ACC112 (cell line): ENCODE measurements at regions not wholly inside any gene's neighbourhood (a gene's known extent, or its start where the extent isn't known, plus 50 kb on each side); places are given as distances from the start of the nearest gene placed in this dataset.
"Not testable (repeated sequence)": the region's sequence is repeated elsewhere in the genome, so short reads cannot be mapped to it uniquely, and the experiment has no call there.

ENCODE experiments used
- H2AFZ ChIP-seq: fragments of 200-600 bp; sonication (generic); one replicate; pipeline ENCODE4 v1.6.0; 2017; ENCODE audit warnings: antibody characterized with exemption, low read length; ENCODE audit not compliant: unreplicated experiment
- H3K27ac ChIP-seq: fragments of 200-600 bp; sonication (generic); 2 replicates; pipeline ENCODE4 v1.5.1; 2014; ENCODE audit warnings: low read depth, mild to moderate bottlenecking, antibody characterized with exemption, low read length, moderate library complexity
- H3K27me3 ChIP-seq: fragments of 200-600 bp; sonication (generic); 2 replicates; pipeline ENCODE4 v1.6.1; 2014; ENCODE audit warnings: mild to moderate bottlenecking, antibody characterized with exemption, low read length, moderate library complexity, mixed read lengths; ENCODE audit not compliant: insufficient read depth
- H3K36me3 ChIP-seq: fragments of 200-600 bp; sonication (generic); 2 replicates; pipeline ENCODE4 v1.6.1; 2016; ENCODE audit warnings: mild to moderate bottlenecking, antibody characterized with exemption, low read length, moderate library complexity, mixed read lengths; ENCODE audit not compliant: insufficient read depth
- H3K4me1 ChIP-seq: fragments of 200-600 bp; sonication (generic); one replicate; pipeline ENCODE4 v1.6.1; 2016; ENCODE audit warnings: low read length, mixed read lengths; ENCODE audit not compliant: insufficient read depth, unreplicated experiment, control insufficient read depth
- H3K4me3 ChIP-seq: fragments of 200-600 bp; sonication (generic); 2 replicates; pipeline ENCODE4 v1.5.1; 2014; ENCODE audit warnings: mild to moderate bottlenecking, low read depth, low read length
- H3K79me2 ChIP-seq: fragments of 200-600 bp; sonication (generic); one replicate; pipeline ENCODE4 v1.6.0; 2016; ENCODE audit warnings: low read length; ENCODE audit not compliant: control insufficient read depth, unreplicated experiment, insufficient read depth

GRCh38 chr14:23877111-23877510, 76.5 kb upstream of the DHRS4 start:
- no peaks in the 10 kb centered on the region for H3K4me1 ChIP-seq
- H3K4me3 ChIP-seq = no peak overlapping the region
- H3K79me2 ChIP-seq = no peaks in the 10 kb centered on the region
- H3K36me3 ChIP-seq = no peaks in the 10 kb centered on the region
- H2AFZ ChIP-seq = no peak overlapping the region
- H3K27ac ChIP-seq = no peak overlapping the region
- H3K27me3 ChIP-seq = peaks cover 28% of the 10 kb centered on the region

- peaks cover 33% of the 10 kb centered on the region for H3K27me3 ChIP-seq
- H2AFZ ChIP-seq = no peak overlapping the region
- no peaks in the 10 kb centered on the region for H3K4me1 ChIP-seq
- H3K4me3 ChIP-seq = no peak overlapping the region
- no peaks in the 10 kb centered on the region for H3K36me3 ChIP-seq
- H3K27ac ChIP-seq = no peak overlapping the region
- no peaks in the 10 kb centered on the region for H3K79me2 ChIP-seq
These were observed 75.9 kb upstream of the DHRS4 start for GRCh38 chr14:23877538-23878180.

GRCh38 chr14:23881282-23881681, 72.3 kb upstream of the DHRS4 start:
- no peaks in the 10 kb centered on the region for H3K36me3 ChIP-seq
- no peak overlapping the region for H3K4me3 ChIP-seq
- H3K4me1 ChIP-seq = no peaks in the 10 kb centered on the region
- H2AFZ ChIP-seq = no peak overlapping the region
- peaks cover 29% of the 10 kb centered on the region for H3K27me3 ChIP-seq
- no peak overlapping the region for H3K27ac ChIP-seq
- no peaks in the 10 kb centered on the region for H3K79me2 ChIP-seq

GRCh38 chr14:23883684-23884540, 69.7 kb upstream of the DHRS4 start:
- H3K79me2 ChIP-seq = no peaks in the 10 kb centered on the region
- no peaks in the 10 kb centered on the region for H3K36me3 ChIP-seq
- H3K4me1 ChIP-seq = no peaks in the 10 kb centered on the region
- H3K27me3 ChIP-seq = peaks cover 37% of the 10 kb centered on the region
- H3K27ac ChIP-seq = no peak overlapping the region
- no peak overlapping the region for H2AFZ ChIP-seq
- no peak overlapping the region for H3K4me3 ChIP-seq

- H2AFZ ChIP-seq = no peak overlapping the region
- H3K4me1 ChIP-seq = no peaks in the 10 kb centered on the region
- H3K36me3 ChIP-seq = no peaks in the 10 kb centered on the region
- no peak overlapping the region for H3K4me3 ChIP-seq
- no peaks in the 10 kb centered on the region for H3K79me2 ChIP-seq
- no peak overlapping the region for H3K27ac ChIP-seq
- peaks cover 38% of the 10 kb centered on the region for H3K27me3 ChIP-seq
These were observed 69.0 kb upstream of the DHRS4 start for GRCh38 chr14:23884541-23884904.

- no peaks in the 10 kb centered on the region for H3K36me3 ChIP-seq
- no peak overlapping the region for H2AFZ ChIP-seq
- H3K4me3 ChIP-seq = no peak overlapping the region
- no peaks in the 10 kb centered on the region for H3K79me2 ChIP-seq
- H3K27me3 ChIP-seq = peaks cover 46% of the 10 kb centered on the region
- no peaks in the 10 kb centered on the region for H3K4me1 ChIP-seq
- no peak overlapping the region for H3K27ac ChIP-seq
These were observed 66.0 kb upstream of the DHRS4 start for GRCh38 chr14:23887536-23887935.

GRCh38 chr14:23891717-23892116, 61.9 kb upstream of the DHRS4 start:
- H2AFZ ChIP-seq, H3K79me2 ChIP-seq, H3K4me1 ChIP-seq, H3K36me3 ChIP-seq, H3K4me3 ChIP-seq, H3K27ac ChIP-seq: not testable (repeated sequence)
- peaks cover 54% of the 10 kb centered on the region for H3K27me3 ChIP-seq

- H3K36me3 ChIP-seq, H2AFZ ChIP-seq, H3K79me2 ChIP-seq, H3K4me3 ChIP-seq, H3K4me1 ChIP-seq, H3K27ac ChIP-seq: not testable (repeated sequence)
- peaks cover 48% of the 10 kb centered on the region for H3K27me3 ChIP-seq
These were observed 61.3 kb upstream of the DHRS4 start for GRCh38 chr14:23892289-23892688.

GRCh38 chr14:23894362-23895052, 59.1 kb upstream of the DHRS4 start:
- Histone ChIP-seq H3K4me3 (no peak overlapping the region), H3K79me2 (no peaks in the 10 kb centered on the region)

GRCh38 chr14:23895053-23895419, 58.5 kb upstream of the DHRS4 start:
- Histone ChIP-seq H3K4me3 (no peak overlapping the region), H3K36me3 (no peaks in the 10 kb centered on the region), H2AFZ (no peak overlapping the region), H3K27me3 (peaks cover 34% of the 10 kb centered on the region), H3K4me1 (no peaks in the 10 kb centered on the region), H3K27ac (no peak overlapping the region), H3K79me2 (no peaks in the 10 kb centered on the region)

More at GRCh38 chr14:23894362-23895052, 59.1 kb upstream of the DHRS4 start:
- no peak overlapping the region for H2AFZ ChIP-seq
- H3K4me1 ChIP-seq = no peaks in the 10 kb centered on the region
- no peaks in the 10 kb centered on the region for H3K36me3 ChIP-seq
- H3K27ac ChIP-seq = no peak overlapping the region
- peaks cover 34% of the 10 kb centered on the region; the same call in 1 of the 2 replicates for H3K27me3 ChIP-seq
